ENCODE measurements at regions not wholly inside any gene's neighbourhood (a gene's known extent, or its start where the extent isn't known, plus 50 kb on each side); places are given as distances from the start of the nearest gene placed in this dataset.

DNA sequence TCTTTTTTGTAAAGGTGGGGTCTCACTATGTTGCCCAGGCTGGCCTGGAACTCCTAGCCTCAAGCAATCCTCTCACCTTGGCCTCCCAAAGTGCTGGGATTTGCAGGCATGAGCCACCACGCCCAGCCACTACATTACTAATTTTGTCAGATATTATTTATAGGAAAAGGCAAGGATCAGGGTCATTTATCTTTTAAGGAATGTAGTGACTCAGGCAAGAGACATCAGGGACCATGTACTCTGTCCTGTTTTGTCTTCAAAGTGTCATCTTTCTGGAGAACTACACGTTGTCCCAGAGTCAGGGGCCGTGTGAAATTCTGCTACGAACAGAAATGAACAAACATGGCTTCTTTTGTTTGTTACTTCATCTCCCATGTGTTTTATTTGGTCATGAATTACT, 105.3 kb downstream of the NPTX2 start:
- Histone ChIP-seq H3K36me3 (replicated peaks in 1 of 2; ENCODE audit: control insufficient read depth in 2 of 2, insufficient read depth in 2 of 2, low read length in 2 of 2) (no peaks in the 10 kb centered on the region), H3K9ac (ENCODE audit: low read depth, low read length, poor library complexity) (no peak overlapping the region), H2BK5ac (ENCODE audit: low read length) (no peak overlapping the region), H3K14ac (ENCODE audit: low read length) (no peak overlapping the region), H3K79me1 (ENCODE audit: low read depth, low read length) (no peaks in the 10 kb centered on the region), H3K4me2 (ENCODE audit: insufficient read depth, low read length, poor library complexity, severe bottlenecking) (no peak overlapping the region), H2BK12ac (ENCODE audit: low read length) (no peak overlapping the region), H2AK5ac (ENCODE audit: low read depth, low read length) (no peak overlapping the region), H3K4me1 (ENCODE audit: control insufficient read depth in 2 of 2, insufficient read depth in 1 of 2, low read depth in 1 of 2, low read length in 2 of 2) (no peaks in the 10 kb centered on the region), H3K4me3 (ENCODE audit: low read length in 2 of 2) (no peak overlapping the region), H2AFZ (ENCODE audit: low read length) (no peak overlapping the region), H3K9me3 (replicated peaks in 1 of 2; ENCODE audit: control insufficient read depth in 2 of 2, insufficient read depth in 1 of 2, low read depth in 1 of 2, low read length in 2 of 2) (no peaks in the 10 kb centered on the region), H3K18ac (ENCODE audit: low read length) (no peak overlapping the region), H3K23ac (ENCODE audit: low read depth, low read length, poor library complexity) (no peak overlapping the region), H3K4ac (ENCODE audit: low read length) (no peak overlapping the region), H4K8ac (ENCODE audit: low read depth, low read length) (no peak overlapping the region), H4K91ac (ENCODE audit: low read depth, low read length, poor library complexity) (no peak overlapping the region), H2BK120ac (ENCODE audit: low read depth, low read length) (no peak overlapping the region), H3K27ac (replicated peaks; ENCODE audit: low read length) (no peak overlapping the region), H3K27me3 (ENCODE audit: control insufficient read depth in 3 of 3, insufficient read depth in 3 of 3, low read depth in 1 of 3, low read length in 3 of 3) (no peaks in the 10 kb centered on the region), H2BK15ac (ENCODE audit: low read length) (no peak overlapping the region)
- no CpG with 5 or more reads among the region's 4 CpGs for WGBS, 2 donors (ENCODE audit: extremely low coverage in 2 of 2, insufficient read length in 2 of 2, insufficient replicate concordance in 1 of 2)
- no peak for DNase-seq (ENCODE audit: low spot score)

DNA sequence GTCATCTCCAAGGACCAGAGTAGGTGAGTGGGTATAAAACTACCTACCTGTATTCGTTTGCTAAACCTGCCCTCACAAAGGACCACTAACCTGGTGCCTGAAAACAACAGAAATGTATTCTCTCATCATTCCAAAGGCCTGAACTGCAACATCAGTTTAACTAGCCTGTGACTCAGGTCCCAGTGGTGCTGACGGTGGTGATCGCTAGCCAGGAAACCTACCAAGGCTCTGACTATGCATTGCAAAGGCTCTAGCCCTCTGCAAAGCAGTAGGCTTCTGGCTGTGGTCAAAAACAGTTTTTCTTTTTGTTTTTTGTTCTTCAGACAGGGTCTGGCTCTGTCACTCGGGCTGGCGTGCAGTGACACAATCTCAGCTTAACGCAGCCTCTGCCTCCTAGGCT, 107.5 kb downstream of the NPTX2 start:
- Histone ChIP-seq H2BK12ac (ENCODE audit: low read length) (no peak overlapping the region), H3K4me1 (ENCODE audit: control insufficient read depth in 2 of 2, insufficient read depth in 1 of 2, low read depth in 1 of 2, low read length in 2 of 2) (no peaks in the 10 kb centered on the region), H3K36me3 (replicated peaks in 1 of 2; ENCODE audit: control insufficient read depth in 2 of 2, insufficient read depth in 2 of 2, low read length in 2 of 2) (no peaks in the 10 kb centered on the region), H3K27ac (replicated peaks; ENCODE audit: low read length) (no peak overlapping the region), H3K79me1 (ENCODE audit: low read depth, low read length) (no peaks in the 10 kb centered on the region), H3K14ac (ENCODE audit: low read length) (no peak overlapping the region), H2BK5ac (ENCODE audit: low read length) (no peak overlapping the region), H3K4me3 (ENCODE audit: low read length in 2 of 2) (no peak overlapping the region), H3K9me3 (replicated peaks in 1 of 2; ENCODE audit: control insufficient read depth in 2 of 2, insufficient read depth in 1 of 2, low read depth in 1 of 2, low read length in 2 of 2) (no peaks in the 10 kb centered on the region), H4K8ac (ENCODE audit: low read depth, low read length) (no peak overlapping the region), H3K18ac (ENCODE audit: low read length) (no peak overlapping the region), H3K4ac (ENCODE audit: low read length) (no peak overlapping the region), H3K4me2 (ENCODE audit: insufficient read depth, low read length, poor library complexity, severe bottlenecking) (no peak overlapping the region), H2AK5ac (ENCODE audit: low read depth, low read length) (no peak overlapping the region), H2AFZ (ENCODE audit: low read length) (no peak overlapping the region), H2BK120ac (ENCODE audit: low read depth, low read length) (no peak overlapping the region), H4K91ac (ENCODE audit: low read depth, low read length, poor library complexity) (no peak overlapping the region), H3K9ac (ENCODE audit: low read depth, low read length, poor library complexity) (no peak overlapping the region), H2BK15ac (ENCODE audit: low read length) (no peak overlapping the region), H3K23ac (ENCODE audit: low read depth, low read length, poor library complexity) (no peak overlapping the region), H3K27me3 (ENCODE audit: control insufficient read depth in 3 of 3, insufficient read depth in 3 of 3, low read depth in 1 of 3, low read length in 3 of 3) (no peaks in the 10 kb centered on the region)
- no CpG with 5 or more reads among the region's 6 CpGs for WGBS, 2 donors (ENCODE audit: extremely low coverage in 2 of 2, insufficient read length in 2 of 2, insufficient replicate concordance in 1 of 2)
- DNase-seq (ENCODE audit: low spot score): no peak

DNA sequence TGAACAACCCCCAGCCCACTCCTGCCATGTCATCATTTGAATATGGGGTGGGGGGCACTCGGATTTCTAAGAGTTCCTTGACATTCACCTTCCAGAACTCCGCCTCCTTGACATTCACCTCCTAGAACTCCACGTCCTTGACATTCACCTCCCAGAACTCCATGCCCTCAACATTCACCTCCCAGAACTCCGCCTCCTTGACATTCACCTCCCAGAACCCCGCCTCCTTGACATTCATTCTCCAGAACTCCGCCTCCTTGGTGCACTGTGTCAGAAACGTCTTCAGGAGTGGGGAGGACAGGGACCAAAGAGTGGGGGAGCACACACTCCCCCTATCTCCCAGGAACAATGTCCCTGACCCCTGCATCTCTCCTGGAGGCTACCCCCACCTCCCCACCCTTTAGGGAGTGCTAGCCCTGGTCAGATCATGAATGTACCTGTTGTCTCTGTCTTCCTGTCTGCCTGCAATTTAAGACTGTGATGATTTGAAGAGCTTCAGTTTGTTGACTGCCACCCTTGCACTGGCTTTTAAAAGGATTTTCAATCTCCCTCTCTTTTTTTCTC, 110.1 kb downstream of the NPTX2 start:
- H2AFZ ChIP-seq (ENCODE audit: low read length): no peak overlapping the region
- H2BK15ac ChIP-seq (ENCODE audit: low read length): no peak overlapping the region
- WGBS, 2 donors (ENCODE audit: extremely low coverage in 2 of 2, insufficient read length in 2 of 2, insufficient replicate concordance in 1 of 2): no CpG with 5 or more reads among the region's 7 CpGs
- H4K8ac ChIP-seq (ENCODE audit: low read depth, low read length): no peak overlapping the region
- no peak for DNase-seq (ENCODE audit: low spot score)
- no peak overlapping the region for H2BK5ac ChIP-seq (ENCODE audit: low read length)
- no peaks in the 10 kb centered on the region for H3K36me3 ChIP-seq (replicated peaks in 1 of 2; ENCODE audit: control insufficient read depth in 2 of 2, insufficient read depth in 2 of 2, low read length in 2 of 2)
- H3K27me3 ChIP-seq (ENCODE audit: control insufficient read depth in 3 of 3, insufficient read depth in 3 of 3, low read depth in 1 of 3, low read length in 3 of 3): no peaks in the 10 kb centered on the region
- no peak overlapping the region for H3K9ac ChIP-seq (ENCODE audit: low read depth, low read length, poor library complexity)
- no peak overlapping the region for H3K27ac ChIP-seq (replicated peaks; ENCODE audit: low read length)
- no peak overlapping the region for H3K4ac ChIP-seq (ENCODE audit: low read length)
- no peak overlapping the region for H3K14ac ChIP-seq (ENCODE audit: low read length)
- no peaks in the 10 kb centered on the region for H3K79me1 ChIP-seq (ENCODE audit: low read depth, low read length)
- H2AK5ac ChIP-seq (ENCODE audit: low read depth, low read length): no peak overlapping the region
- no peak overlapping the region for H3K4me3 ChIP-seq (ENCODE audit: low read length in 2 of 2)
- H2BK120ac ChIP-seq (ENCODE audit: low read depth, low read length): no peak overlapping the region
- no peak overlapping the region for H3K18ac ChIP-seq (ENCODE audit: low read length)
- H3K9me3 ChIP-seq (replicated peaks in 1 of 2; ENCODE audit: control insufficient read depth in 2 of 2, insufficient read depth in 1 of 2, low read depth in 1 of 2, low read length in 2 of 2): no peaks in the 10 kb centered on the region
- no peak overlapping the region for H4K91ac ChIP-seq (ENCODE audit: low read depth, low read length, poor library complexity)
- H3K23ac ChIP-seq (ENCODE audit: low read depth, low read length, poor library complexity): no peak overlapping the region
- H3K4me1 ChIP-seq (ENCODE audit: control insufficient read depth in 2 of 2, insufficient read depth in 1 of 2, low read depth in 1 of 2, low read length in 2 of 2): no peaks in the 10 kb centered on the region
- H3K4me2 ChIP-seq (ENCODE audit: insufficient read depth, low read length, poor library complexity, severe bottlenecking): no peak overlapping the region
- no peak overlapping the region for H2BK12ac ChIP-seq (ENCODE audit: low read length)

DNA sequence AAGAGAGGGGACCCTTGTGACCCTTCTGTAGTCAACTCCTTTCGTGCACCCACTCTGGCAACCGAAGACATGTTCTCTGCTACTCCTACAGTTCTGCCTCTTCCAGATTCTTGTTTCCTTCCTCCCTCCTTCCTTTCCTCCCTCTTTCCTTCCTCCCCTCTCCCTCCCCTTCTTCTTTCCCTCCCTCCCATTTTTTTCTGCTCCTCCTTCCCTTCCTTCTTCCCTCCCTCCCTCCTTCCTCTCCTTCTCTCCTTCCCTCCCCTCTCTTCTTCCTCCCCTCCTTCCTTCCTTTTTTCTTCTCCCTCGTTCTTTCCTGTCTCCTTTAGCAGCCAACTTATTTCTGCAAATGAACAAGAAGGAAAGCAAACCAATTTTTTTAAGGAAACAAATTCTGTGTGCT, 111.5 kb downstream of the NPTX2 start:
- no peak overlapping the region for H2BK12ac ChIP-seq (ENCODE audit: low read length)
- H3K27me3 ChIP-seq (ENCODE audit: control insufficient read depth in 3 of 3, insufficient read depth in 3 of 3, low read depth in 1 of 3, low read length in 3 of 3): no peaks in the 10 kb centered on the region
- no peak overlapping the region for H2AK5ac ChIP-seq (ENCODE audit: low read depth, low read length)
- no peak overlapping the region for H4K91ac ChIP-seq (ENCODE audit: low read depth, low read length, poor library complexity)
- WGBS, 2 donors (ENCODE audit: extremely low coverage in 2 of 2, insufficient read length in 2 of 2, insufficient replicate concordance in 1 of 2): no CpG with 5 or more reads among the region's 3 CpGs
- H2BK15ac ChIP-seq (ENCODE audit: low read length): no peak overlapping the region
- H3K27ac ChIP-seq (replicated peaks; ENCODE audit: low read length): no peak overlapping the region
- no peak overlapping the region for H3K4ac ChIP-seq (ENCODE audit: low read length)
- H3K4me2 ChIP-seq (ENCODE audit: insufficient read depth, low read length, poor library complexity, severe bottlenecking): no peak overlapping the region
- H3K9ac ChIP-seq (ENCODE audit: low read depth, low read length, poor library complexity): no peak overlapping the region
- no peak overlapping the region for H2BK120ac ChIP-seq (ENCODE audit: low read depth, low read length)
- no peak overlapping the region for H4K8ac ChIP-seq (ENCODE audit: low read depth, low read length)
- no peak overlapping the region for H2AFZ ChIP-seq (ENCODE audit: low read length)
- no peak overlapping the region for H3K18ac ChIP-seq (ENCODE audit: low read length)
- H3K36me3 ChIP-seq (replicated peaks in 1 of 2; ENCODE audit: control insufficient read depth in 2 of 2, insufficient read depth in 2 of 2, low read length in 2 of 2): no peaks in the 10 kb centered on the region
- no peak overlapping the region for H2BK5ac ChIP-seq (ENCODE audit: low read length)
- H3K79me1 ChIP-seq (ENCODE audit: low read depth, low read length): no peaks in the 10 kb centered on the region
- H3K14ac ChIP-seq (ENCODE audit: low read length): no peak overlapping the region
- no peak overlapping the region for H3K23ac ChIP-seq (ENCODE audit: low read depth, low read length, poor library complexity)
- DNase-seq (ENCODE audit: low spot score): no peak
- H3K4me3 ChIP-seq (ENCODE audit: low read length in 2 of 2): no peak overlapping the region
- no peaks in the 10 kb centered on the region for H3K9me3 ChIP-seq (replicated peaks in 1 of 2; ENCODE audit: control insufficient read depth in 2 of 2, insufficient read depth in 1 of 2, low read depth in 1 of 2, low read length in 2 of 2)
- no peaks in the 10 kb centered on the region for H3K4me1 ChIP-seq (ENCODE audit: control insufficient read depth in 2 of 2, insufficient read depth in 1 of 2, low read depth in 1 of 2, low read length in 2 of 2)
